ENCODE measurements at regions not wholly inside any gene's neighbourhood (a gene's known extent, or its start where the extent isn't known, plus 50 kb on each side); places are given as distances from the start of the nearest gene placed in this dataset.

DNA sequence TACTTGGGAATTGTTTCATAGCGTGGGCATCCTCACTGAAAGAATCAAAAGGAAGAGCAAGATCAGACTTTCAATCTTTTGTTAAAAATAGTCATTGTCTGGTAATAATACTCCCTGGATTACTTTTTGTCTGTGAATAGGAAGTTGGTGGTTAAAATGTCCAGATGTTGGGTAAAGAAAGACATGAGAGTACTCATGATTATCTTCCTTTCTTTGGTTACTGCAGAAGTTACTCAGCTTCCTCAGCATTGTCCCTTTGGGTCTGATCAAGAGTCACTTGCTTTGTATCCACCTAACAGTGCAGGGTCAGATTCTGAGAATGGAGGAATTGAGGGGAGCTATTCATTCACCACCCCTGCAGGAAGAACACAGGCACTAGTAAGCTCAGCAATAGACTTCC, 54.6 kb downstream of the RIN2 start:
- TF ChIP-seq GATA3 (IDR thresholded peaks at IDR 0.05; ENCODE audit: low read depth, low read length), result no peak
- TF ChIP-seq GATA2 (IDR thresholded peaks at IDR 0.05; ENCODE audit: low read depth, low read length), result no peak

All from SH-SY5Y (cell line).